ENCODE measurements at regions not wholly inside any gene's neighbourhood (a gene's known extent, or its start where the extent isn't known, plus 50 kb on each side); places are given as distances from the start of the nearest gene placed in this dataset.
A peak's percentile ranks its signal among the peaks of the same experiment; 100 is the strongest.
"Not testable (repeated sequence)": the region's sequence is repeated elsewhere in the genome, so short reads cannot be mapped to it uniquely, and the experiment has no call there.

DNA sequence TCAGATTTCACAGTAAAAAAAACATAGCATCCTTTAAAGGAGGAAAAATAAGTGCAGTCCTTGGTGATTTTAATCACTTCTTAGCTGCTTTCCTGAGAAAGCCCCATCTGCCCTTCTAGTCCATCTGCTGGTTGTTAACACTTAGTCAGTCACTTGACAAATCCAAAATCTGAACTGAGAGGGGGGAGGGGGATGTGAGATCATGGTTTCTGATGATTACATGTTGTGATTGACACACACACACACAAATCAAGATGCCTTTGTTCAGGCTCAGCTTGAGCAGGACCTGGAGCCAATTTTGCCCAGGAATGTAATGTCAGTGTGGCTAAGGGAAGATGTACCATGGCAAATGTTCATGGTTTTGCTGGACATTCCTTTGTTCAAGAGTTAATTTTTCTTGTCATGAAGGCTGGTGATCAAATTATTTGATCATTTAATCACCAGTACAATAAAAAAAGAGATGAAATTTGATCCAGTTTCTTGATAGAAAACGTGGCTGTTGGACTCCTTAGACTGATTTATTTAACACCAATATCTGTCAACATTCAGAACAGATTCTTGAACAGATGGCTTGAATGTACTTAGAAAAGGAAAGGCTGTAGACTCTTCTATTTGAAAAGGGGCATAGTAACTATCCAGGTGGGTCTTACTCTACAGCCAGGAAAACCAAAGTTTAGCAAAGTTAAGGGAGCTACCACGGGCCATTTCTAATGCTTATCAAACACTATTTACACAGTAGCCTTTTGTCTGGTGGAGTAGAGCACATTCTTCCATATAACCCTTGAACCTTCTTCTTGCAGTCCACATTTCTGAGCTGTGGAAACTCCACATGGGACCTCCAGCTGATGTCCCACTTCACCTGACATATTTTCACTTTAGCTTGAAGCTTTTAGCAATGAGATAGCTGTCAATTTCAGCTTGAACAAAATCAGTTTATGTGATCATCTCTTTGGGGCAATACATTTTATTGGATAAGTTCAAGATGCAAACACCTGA lies 408.7 kb downstream of the PIK3C3 start:
- intact Hi-C loops (cut with DNase I), result no loop called here
- DNase-seq (ENCODE audit: low spot score), result no peak
- no peak for ATAC-seq

- DNase-seq (ENCODE audit: low spot score), result no peak
- ATAC-seq, result no peak
- intact Hi-C loops (cut with DNase I), result no loop called here
Observed at GRCh38 chr18:42364766-42365165, 409.7 kb downstream of the PIK3C3 start.

GRCh38 chr18:42365591-42365990 lies 410.6 kb downstream of the PIK3C3 start:
- ATAC-seq, result no peak
- intact Hi-C loops (cut with DNase I), result no loop called here
- no peak for DNase-seq (ENCODE audit: low spot score)

- ATAC-seq, result peak; percentile 81
- intact Hi-C loops (cut with DNase I), result no loop called here
- no peak for DNase-seq (ENCODE audit: low spot score)
Observed at GRCh38 chr18:42373584-42373983, 418.6 kb downstream of the PIK3C3 start.

DNA sequence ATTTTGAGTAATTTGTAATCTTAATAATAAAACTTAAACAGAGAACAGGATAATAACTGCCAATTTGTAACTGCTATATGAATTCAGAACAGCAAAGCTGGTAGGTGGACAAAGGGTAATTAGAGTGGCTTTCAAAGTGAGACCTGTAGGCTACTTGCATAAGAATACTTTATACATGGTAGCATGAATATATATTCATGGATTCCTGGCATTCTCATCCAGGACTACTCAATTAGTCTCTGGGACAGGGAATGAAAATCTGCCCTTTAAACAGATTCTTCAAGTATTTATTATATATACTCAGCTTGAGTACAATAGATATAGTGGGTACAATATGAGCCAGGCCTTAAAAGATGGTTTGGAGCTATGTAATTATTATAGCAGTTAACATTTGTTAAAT lies 419.9 kb downstream of the PIK3C3 start:
- no peak for DNase-seq (ENCODE audit: low spot score)
- no peak for ATAC-seq
- intact Hi-C loops (cut with DNase I), result no loop called here

DNA sequence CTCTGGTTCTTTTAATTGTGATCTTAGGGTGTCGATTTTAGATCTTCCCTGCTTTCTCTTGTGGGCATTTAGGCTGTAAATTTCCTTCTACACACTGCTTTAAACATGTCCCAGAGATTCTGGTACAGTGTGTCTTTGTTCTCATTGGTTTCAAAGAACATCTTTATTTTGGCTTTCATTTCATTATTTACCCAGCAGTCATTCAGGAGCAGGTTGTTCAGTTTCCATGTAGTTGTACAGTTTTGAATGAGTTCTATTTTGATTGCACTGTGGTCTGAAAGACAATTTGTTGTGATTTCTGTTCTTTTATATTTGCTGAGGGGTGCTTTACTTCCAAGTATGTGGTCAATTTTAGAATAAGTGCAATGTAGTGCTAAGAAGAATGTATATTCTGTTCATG lies 423.8 kb downstream of the PIK3C3 start:
- DNase-seq (ENCODE audit: low spot score); ATAC-seq; intact Hi-C loops (cut with DNase I): not testable (repeated sequence)

DNA sequence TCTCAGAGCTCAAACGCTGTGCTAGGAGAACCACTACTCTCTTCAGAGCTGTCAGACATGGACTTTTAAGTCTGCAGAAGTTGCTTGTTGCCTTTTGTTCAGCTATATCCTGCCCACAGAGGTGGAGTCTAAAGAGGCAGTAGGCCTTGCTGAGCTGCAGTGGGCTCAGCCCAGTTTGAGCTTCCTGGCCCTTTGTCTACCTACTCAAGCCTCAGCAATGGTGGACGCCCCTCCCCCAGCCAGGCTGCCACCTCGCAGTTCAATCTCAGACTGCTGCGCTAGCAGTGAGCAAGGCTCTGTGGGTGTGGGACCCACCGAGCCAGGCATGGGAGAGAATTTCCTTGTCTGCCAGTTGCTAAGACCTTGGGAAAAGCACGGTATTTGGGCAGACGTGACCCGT lies 426.2 kb downstream of the PIK3C3 start:
- ATAC-seq; intact Hi-C loops (cut with DNase I); DNase-seq (ENCODE audit: low spot score): not testable (repeated sequence)

- intact Hi-C loops (cut with DNase I), result no loop called here
- ATAC-seq (no peak), DNase-seq (ENCODE audit: low spot score) (no peak)
Observed at GRCh38 chr18:42392416-42392815, 437.4 kb downstream of the PIK3C3 start.

GRCh38 chr18:42392926-42393325 lies 437.9 kb downstream of the PIK3C3 start:
- intact Hi-C loops (cut with DNase I), result no loop called here
- ATAC-seq (no peak), DNase-seq (ENCODE audit: low spot score) (no peak)

DNA sequence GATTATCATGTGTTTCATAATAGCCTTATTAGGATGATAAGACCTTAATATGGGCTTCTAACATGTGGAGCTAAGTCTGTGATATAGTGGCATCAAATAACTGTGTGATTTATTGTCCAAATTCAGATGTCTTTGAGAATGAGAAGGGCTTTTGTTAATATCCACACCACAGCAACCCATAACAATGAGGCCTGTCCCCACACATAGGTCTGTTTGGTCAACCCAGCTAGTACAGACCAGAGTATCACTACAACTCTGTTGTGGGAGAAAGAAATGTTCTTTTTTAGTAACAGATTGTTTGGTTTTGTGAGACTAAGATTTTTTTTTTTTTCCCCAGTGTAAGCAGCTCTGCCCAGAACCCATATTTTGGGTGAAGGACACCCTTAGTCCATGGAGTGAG lies 439.2 kb downstream of the PIK3C3 start:
- ATAC-seq, result no peak
- no peak for DNase-seq (ENCODE audit: low spot score)
- intact Hi-C loops (cut with DNase I), result no loop called here

- DNase-seq (ENCODE audit: low spot score) (no peak), ATAC-seq (no peak)
- intact Hi-C loops (cut with DNase I), result no loop called here
Observed at GRCh38 chr18:42401131-42401673, 446.2 kb downstream of the PIK3C3 start.

DNA sequence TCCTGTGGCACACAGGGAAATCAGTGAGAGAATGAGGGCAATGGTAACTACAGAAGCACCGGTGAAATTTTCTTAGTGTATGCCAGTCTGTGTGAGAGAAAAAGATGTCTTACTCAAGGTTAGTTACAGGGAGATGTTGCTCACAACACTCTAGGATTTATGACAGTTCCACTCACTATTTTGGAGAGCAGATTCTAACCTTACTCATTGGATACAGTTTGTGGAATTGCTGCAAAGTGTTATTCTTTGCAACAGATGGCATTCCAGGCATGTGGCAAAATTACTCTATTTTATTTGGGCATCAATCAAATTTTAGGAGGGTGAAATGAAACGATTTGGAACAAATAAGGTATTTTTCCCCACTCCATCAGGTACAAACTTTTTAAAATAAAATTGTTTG lies 449.1 kb downstream of the PIK3C3 start:
- no peak for ATAC-seq
- DNase-seq (ENCODE audit: low spot score), result no peak
- intact Hi-C loops (cut with DNase I), result no loop called here

- ATAC-seq (no peak), DNase-seq (ENCODE audit: low spot score) (no peak)
- intact Hi-C loops (cut with DNase I), result no loop called here
Observed at GRCh38 chr18:42409005-42409404, 454.0 kb downstream of the PIK3C3 start.

DNA sequence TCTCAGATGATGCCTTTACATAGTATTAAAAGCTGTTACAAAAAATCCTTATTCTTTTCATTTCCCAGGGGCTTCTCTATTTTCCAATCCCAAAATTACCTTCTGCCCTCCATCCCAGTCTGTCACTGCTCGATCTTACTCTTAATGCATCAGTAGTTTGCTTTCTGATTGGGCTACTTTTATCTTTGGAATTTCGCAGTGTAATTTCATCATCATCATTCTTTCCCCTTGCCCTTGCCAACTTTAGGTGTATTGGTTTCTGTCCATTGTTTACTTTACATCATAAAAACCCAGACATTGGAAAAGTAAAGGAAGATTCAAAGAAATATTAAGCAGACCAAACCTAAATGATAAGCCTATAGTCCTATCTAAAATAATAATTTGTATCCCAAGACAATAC lies 457.2 kb downstream of the PIK3C3 start:
- intact Hi-C loops (cut with DNase I), result no loop called here
- ATAC-seq (no peak), DNase-seq (ENCODE audit: low spot score) (no peak)

GRCh38 chr18:42412896-42413295 lies 457.9 kb downstream of the PIK3C3 start:
- DNase-seq (ENCODE audit: low spot score) (no peak), ATAC-seq (no peak)
- intact Hi-C loops (cut with DNase I), result no loop called here

- intact Hi-C loops (cut with DNase I), result no loop called here
- peak; percentile 52 for ATAC-seq
- DNase-seq (ENCODE audit: low spot score), result no peak
Observed at GRCh38 chr18:42413870-42414269, 458.8 kb downstream of the PIK3C3 start.

GRCh38 chr18:42414756-42415454 lies 459.9 kb downstream of the PIK3C3 start:
- intact Hi-C loops (cut with DNase I), result no loop called here
- ATAC-seq (peak; percentile 94), DNase-seq (ENCODE audit: low spot score) (no peak)

- intact Hi-C loops (cut with DNase I), result no loop called here
- DNase-seq (ENCODE audit: low spot score), result no peak
- ATAC-seq, result no peak
Observed at GRCh38 chr18:42417189-42417588, 462.2 kb downstream of the PIK3C3 start.

DNA sequence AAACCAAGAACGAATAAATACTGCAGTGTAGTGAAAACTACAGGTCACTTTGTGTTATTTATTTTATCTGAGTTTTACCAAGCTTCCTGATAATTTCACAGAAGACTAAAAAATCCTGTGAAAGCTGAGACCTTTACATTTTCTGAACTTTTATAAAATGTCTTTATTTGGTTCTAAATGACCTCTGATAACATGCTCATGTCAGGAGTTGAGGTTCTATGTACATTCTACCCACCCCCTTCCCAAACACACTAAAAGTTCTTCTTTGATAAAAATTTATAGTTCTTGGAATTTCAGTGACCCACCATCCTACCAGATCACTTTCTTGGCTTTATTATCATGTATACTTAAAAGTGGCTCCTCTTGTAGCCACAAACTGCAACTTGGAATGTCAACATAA lies 463.1 kb downstream of the PIK3C3 start:
- DNase-seq (ENCODE audit: low spot score) (no peak), ATAC-seq (no peak)
- intact Hi-C loops (cut with DNase I), result no loop called here

DNA sequence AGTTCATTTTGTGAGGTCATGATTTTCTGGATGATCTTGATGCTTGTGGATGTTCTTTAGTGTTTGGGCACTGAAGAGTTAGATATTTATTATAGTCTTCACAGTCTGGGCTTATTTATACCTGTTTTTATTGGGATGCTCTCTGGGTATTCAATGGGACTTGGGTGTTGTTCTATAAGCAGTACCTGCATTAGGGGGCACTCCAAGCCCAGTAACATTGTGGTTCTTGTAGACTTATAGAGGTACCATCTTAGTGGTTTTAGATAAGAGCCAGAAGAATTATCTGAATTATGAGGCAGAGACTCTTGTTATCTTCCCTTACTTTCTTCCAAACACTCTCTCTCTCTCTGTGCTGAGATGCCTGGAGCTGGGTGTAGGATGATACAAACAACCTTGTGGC lies 470.0 kb downstream of the PIK3C3 start:
- ATAC-seq (no peak), DNase-seq (ENCODE audit: low spot score) (no peak)
- intact Hi-C loops (cut with DNase I), result no loop called here

All from sciatic nerve (tissue), 2 donors.